Effector memory CD4-positive, alpha-beta T cell (primary cell): ENCODE measurements at regions not wholly inside any gene's neighbourhood (a gene's known extent, or its start where the extent isn't known, plus 50 kb on each side); places are given as distances from the start of the nearest gene placed in this dataset.
"Not testable (repeated sequence)": the region's sequence is repeated elsewhere in the genome, so short reads cannot be mapped to it uniquely, and the experiment has no call there.

Source experiments
- DNase-seq, 3 donors: peaks; one replicate each; pipeline ENCODE4 v3.0.0-alpha.2; 2020
- H3K27ac ChIP-seq: 2 replicates; pipeline ENCODE4 v1.7.0; 2013; ENCODE audit warnings: mild to moderate bottlenecking, low read length, moderate library complexity; ENCODE audit not compliant: insufficient read depth, poor library complexity, severe bottlenecking
- H3K27me3 ChIP-seq: replicated peaks from 2 replicates; pipeline ENCODE4 v1.7.0; 2013; ENCODE audit warnings: mild to moderate bottlenecking, low read length; ENCODE audit not compliant: insufficient read depth, control insufficient read depth, poor library complexity, severe bottlenecking
- H3K36me3 ChIP-seq: 2 replicates; pipeline ENCODE4 v1.7.0; 2013; ENCODE audit warnings: mild to moderate bottlenecking, low read length, moderate library complexity; ENCODE audit not compliant: control insufficient read depth, insufficient read depth
- H3K4me1 ChIP-seq: 2 replicates; pipeline ENCODE4 v1.7.0; 2013; ENCODE audit warnings: low read length, mild to moderate bottlenecking; ENCODE audit not compliant: control insufficient read depth, insufficient read depth, poor library complexity, severe bottlenecking
- H3K4me3 ChIP-seq: 2 replicates; pipeline ENCODE4 v1.7.0; 2013; ENCODE audit warnings: low read length, low read depth, mild to moderate bottlenecking; ENCODE audit not compliant: insufficient read depth, poor library complexity, severe bottlenecking
- H3K9me3 ChIP-seq: 2 replicates; pipeline ENCODE4 v1.7.0; 2013; ENCODE audit warnings: mild to moderate bottlenecking, low read length, moderate library complexity; ENCODE audit not compliant: control insufficient read depth

- Histone ChIP-seq H3K9me3 (no peaks in the 10 kb centered on the region), H3K27ac (no peak overlapping the region), H3K4me1 (no peaks in the 10 kb centered on the region), H3K4me3 (no peak overlapping the region), H3K36me3 (no peaks in the 10 kb centered on the region), H3K27me3 (no peaks in the 10 kb centered on the region)
- DNase-seq, result no peak
Measured at GRCh38 chr3:10637342-10637741, 132.0 kb upstream of the ATP2B2 start.

GRCh38 chr3:10638466-10638865 is 133.1 kb upstream of the ATP2B2 start:
- no peak overlapping the region for H3K27ac ChIP-seq
- no peaks in the 10 kb centered on the region for H3K27me3 ChIP-seq
- H3K4me3 ChIP-seq, result no peak overlapping the region
- H3K9me3 ChIP-seq, result no peaks in the 10 kb centered on the region
- no peak for DNase-seq
- no peaks in the 10 kb centered on the region for H3K36me3 ChIP-seq
- H3K4me1 ChIP-seq, result no peaks in the 10 kb centered on the region

- Histone ChIP-seq H3K4me1 (no peaks in the 10 kb centered on the region), H3K27me3 (no peaks in the 10 kb centered on the region), H3K27ac (no peak overlapping the region), H3K4me3 (no peak overlapping the region), H3K36me3 (no peaks in the 10 kb centered on the region), H3K9me3 (no peaks in the 10 kb centered on the region)
- DNase-seq, result no peak
Measured at GRCh38 chr3:10641760-10642159, 136.4 kb upstream of the ATP2B2 start.

GRCh38 chr3:10644189-10644588 is 138.8 kb upstream of the ATP2B2 start:
- Histone ChIP-seq H3K9me3 (no peaks in the 10 kb centered on the region), H3K4me3 (no peak overlapping the region), H3K27ac (no peak overlapping the region), H3K36me3 (no peaks in the 10 kb centered on the region), H3K27me3 (no peaks in the 10 kb centered on the region), H3K4me1 (no peaks in the 10 kb centered on the region)
- DNase-seq, result no peak

GRCh38 chr3:10645800-10646199 is 140.4 kb upstream of the ATP2B2 start:
- no peak overlapping the region for H3K27ac ChIP-seq
- DNase-seq, result no peak
- no peaks in the 10 kb centered on the region for H3K27me3 ChIP-seq
- H3K4me1 ChIP-seq, result no peaks in the 10 kb centered on the region
- no peak overlapping the region for H3K4me3 ChIP-seq
- no peaks in the 10 kb centered on the region for H3K9me3 ChIP-seq
- no peaks in the 10 kb centered on the region for H3K36me3 ChIP-seq

GRCh38 chr3:10646531-10647335 is 141.3 kb upstream of the ATP2B2 start:
- H3K27ac ChIP-seq, result no peak overlapping the region
- H3K36me3 ChIP-seq, result no peaks in the 10 kb centered on the region
- no peaks in the 10 kb centered on the region for H3K27me3 ChIP-seq
- no peaks in the 10 kb centered on the region for H3K4me1 ChIP-seq
- no peak for DNase-seq
- H3K9me3 ChIP-seq, result no peaks in the 10 kb centered on the region
- no peak overlapping the region for H3K4me3 ChIP-seq

GRCh38 chr3:10647376-10647775 is 142.0 kb upstream of the ATP2B2 start:
- Histone ChIP-seq H3K4me1 (no peaks in the 10 kb centered on the region), H3K27me3 (no peaks in the 10 kb centered on the region), H3K4me3 (no peak overlapping the region), H3K36me3 (no peaks in the 10 kb centered on the region), H3K9me3 (no peaks in the 10 kb centered on the region), H3K27ac (no peak overlapping the region)
- no peak for DNase-seq

GRCh38 chr3:10648181-10648580 is 142.8 kb upstream of the ATP2B2 start:
- no peaks in the 10 kb centered on the region for H3K4me1 ChIP-seq
- H3K36me3 ChIP-seq, result no peaks in the 10 kb centered on the region
- H3K4me3 ChIP-seq, result no peak overlapping the region
- H3K27ac ChIP-seq, result no peak overlapping the region
- H3K9me3 ChIP-seq, result no peaks in the 10 kb centered on the region
- no peak for DNase-seq
- H3K27me3 ChIP-seq, result no peaks in the 10 kb centered on the region

- H3K27ac ChIP-seq, H3K4me3 ChIP-seq, H3K4me1 ChIP-seq, H3K36me3 ChIP-seq, H3K9me3 ChIP-seq, H3K27me3 ChIP-seq, DNase-seq: not testable (repeated sequence)
Measured at GRCh38 chr3:10649463-10649862, 144.1 kb upstream of the ATP2B2 start.

- H3K4me3 ChIP-seq, result no peak overlapping the region
- no peak for DNase-seq
- no peaks in the 10 kb centered on the region for H3K27me3 ChIP-seq
- no peaks in the 10 kb centered on the region for H3K9me3 ChIP-seq
- H3K27ac ChIP-seq, result no peak overlapping the region
- H3K36me3 ChIP-seq, result no peaks in the 10 kb centered on the region
- H3K4me1 ChIP-seq, result no peaks in the 10 kb centered on the region
Measured at GRCh38 chr3:10651506-10651905, 146.1 kb upstream of the ATP2B2 start.
